GM12891 (cell line): ENCODE measurements at regions not wholly inside any gene's neighbourhood (a gene's known extent, or its start where the extent isn't known, plus 50 kb on each side); places are given as distances from the start of the nearest gene placed in this dataset.

Source experiments
- PAX5 ChIP-seq: IDR thresholded peaks from 2 replicates; pipeline ENCODE4 v1.6.1; 2011; ENCODE audit warnings: low read length, moderate library complexity, mild to moderate bottlenecking; ENCODE audit not compliant: insufficient read depth, severe bottlenecking
- POLR2A ChIP-seq: IDR thresholded peaks from 2 replicates; pipeline ENCODE4 v1.6.1; 2011; ENCODE audit warnings: low read depth, low read length, control low read depth
- POLR2AphosphoS5 ChIP-seq: IDR thresholded peaks from 2 replicates; pipeline ENCODE4 v1.6.1; 2011; ENCODE audit warnings: low read depth, low read length, control low read depth
- POU2F2 ChIP-seq: IDR thresholded peaks from 2 replicates; pipeline ENCODE4 v1.6.1; 2011; ENCODE audit warnings: low read depth, mild to moderate bottlenecking, control low read depth, low read length, moderate library complexity
- SPI1 ChIP-seq: IDR thresholded peaks from 2 replicates; pipeline ENCODE4 v1.6.1; 2011; ENCODE audit warnings: low read depth, low read length, control low read depth
- TAF1 ChIP-seq: IDR thresholded peaks from 2 replicates; pipeline ENCODE4 v1.6.1; 2011; ENCODE audit warnings: low read depth, low read length, control low read depth

GRCh38 chr9:23288545-23288944 lies 537.5 kb downstream of the ELAVL2 start:
- TF ChIP-seq POLR2A (no peak), POLR2AphosphoS5 (no peak), TAF1 (no peak), SPI1 (no peak), PAX5 (no peak), POU2F2 (no peak)
